Calu3 (cell line): ENCODE measurements at regions not wholly inside any gene's neighbourhood (a gene's known extent, or its start where the extent isn't known, plus 50 kb on each side); places are given as distances from the start of the nearest gene placed in this dataset.
"Not testable (repeated sequence)": the region's sequence is repeated elsewhere in the genome, so short reads cannot be mapped to it uniquely, and the experiment has no call there.

Source experiments
- BruUV-seq: library from RNA; stranded (reverse); fragments of 400-500 nt; replicated peaks from 2 replicates; lab custom pipeline; 2021; lab: Mats Ljungman, UMichigan
- CTCF ChIA-PET: fragments of 300-600 bp; sonication (Branson Sonifier 250); formaldehyde crosslinking; loops from one replicate; lab custom pipeline; 2022; ENCODE audit warnings: antibody characterized with exemption; lab: Charles Lee
- DNase-seq: peaks from one replicate; pipeline ENCODE4 v3.0.0; 2022
- H3K27ac Mint-ChIP-seq: one replicate; pipeline ENCODE4 v1.8.0; 2022; ENCODE audit warnings: mixed read lengths; ENCODE audit not compliant: unreplicated experiment
- H3K27me3 Mint-ChIP-seq: one replicate; pipeline ENCODE4 v1.8.0; 2022; ENCODE audit warnings: mixed read lengths; ENCODE audit not compliant: unreplicated experiment
- H3K36me3 Mint-ChIP-seq: one replicate; pipeline ENCODE4 v1.8.0; 2022; ENCODE audit warnings: mild to moderate bottlenecking, moderate library complexity, mixed read lengths; ENCODE audit not compliant: insufficient read depth, unreplicated experiment
- H3K4me1 Mint-ChIP-seq: one replicate; pipeline ENCODE4 v1.8.0; 2022; ENCODE audit warnings: mild to moderate bottlenecking, low read depth, mixed read lengths; ENCODE audit not compliant: unreplicated experiment
- H3K4me3 Mint-ChIP-seq: one replicate; pipeline ENCODE4 v1.8.0; 2022; ENCODE audit warnings: mild to moderate bottlenecking, low read depth, moderate library complexity, mixed read lengths; ENCODE audit not compliant: unreplicated experiment
- H3K9me3 Mint-ChIP-seq: one replicate; pipeline ENCODE4 v1.8.0; 2022; ENCODE audit warnings: low read depth, mixed read lengths; ENCODE audit not compliant: unreplicated experiment
- intact Hi-C: fragments of 100-400 bp; cut with micrococcal nuclease; formaldehyde crosslinking; loops from one replicate; pipeline ENCODE4 v1.10.0; 2022; ENCODE audit not compliant: unreplicated experiment
- TF ChIP-seq, protein P1 (sequence below): fragments of 200-600 bp; IDR thresholded peaks from one replicate; pipeline ENCODE4 v1.8.0; 2022; ENCODE audit warnings: antibody characterized with exemption; ENCODE audit not compliant: unreplicated experiment

DNA sequence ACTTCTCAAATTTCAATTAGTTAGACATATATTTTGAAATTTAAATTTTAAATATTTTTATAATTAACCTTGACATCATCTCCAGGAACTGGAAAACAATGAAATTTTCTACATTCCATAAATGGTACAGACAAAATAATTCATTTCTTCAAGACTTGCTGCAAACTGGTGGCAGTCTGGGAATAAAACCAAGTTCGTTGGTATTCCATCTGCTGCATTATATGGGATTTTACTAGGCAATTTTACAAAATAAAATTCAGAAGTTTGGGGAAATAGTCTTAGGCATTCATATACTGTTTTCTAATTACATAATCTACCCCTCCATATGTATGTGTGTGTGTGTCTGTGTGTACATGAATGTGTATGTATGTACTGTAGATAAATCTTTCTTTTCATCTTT lies 984.6 kb upstream of the KCND2 start:
- TF ChIP-seq, protein P1, sequence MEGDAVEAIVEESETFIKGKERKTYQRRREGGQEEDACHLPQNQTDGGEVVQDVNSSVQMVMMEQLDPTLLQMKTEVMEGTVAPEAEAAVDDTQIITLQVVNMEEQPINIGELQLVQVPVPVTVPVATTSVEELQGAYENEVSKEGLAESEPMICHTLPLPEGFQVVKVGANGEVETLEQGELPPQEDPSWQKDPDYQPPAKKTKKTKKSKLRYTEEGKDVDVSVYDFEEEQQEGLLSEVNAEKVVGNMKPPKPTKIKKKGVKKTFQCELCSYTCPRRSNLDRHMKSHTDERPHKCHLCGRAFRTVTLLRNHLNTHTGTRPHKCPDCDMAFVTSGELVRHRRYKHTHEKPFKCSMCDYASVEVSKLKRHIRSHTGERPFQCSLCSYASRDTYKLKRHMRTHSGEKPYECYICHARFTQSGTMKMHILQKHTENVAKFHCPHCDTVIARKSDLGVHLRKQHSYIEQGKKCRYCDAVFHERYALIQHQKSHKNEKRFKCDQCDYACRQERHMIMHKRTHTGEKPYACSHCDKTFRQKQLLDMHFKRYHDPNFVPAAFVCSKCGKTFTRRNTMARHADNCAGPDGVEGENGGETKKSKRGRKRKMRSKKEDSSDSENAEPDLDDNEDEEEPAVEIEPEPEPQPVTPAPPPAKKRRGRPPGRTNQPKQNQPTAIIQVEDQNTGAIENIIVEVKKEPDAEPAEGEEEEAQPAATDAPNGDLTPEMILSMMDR, result no peak
- no peak overlapping the region for H3K27ac Mint-ChIP-seq
- H3K27me3 Mint-ChIP-seq, result no peaks in the 10 kb centered on the region
- intact Hi-C loops, result no loop called here
- CTCF ChIA-PET, result no interaction called here
- DNase-seq, result no peak
- H3K4me1 Mint-ChIP-seq, result no peaks in the 10 kb centered on the region
- H3K9me3 Mint-ChIP-seq, result no peaks in the 10 kb centered on the region
- no peaks in the 10 kb centered on the region for H3K36me3 Mint-ChIP-seq
- no TSS peak for BruUV-seq
- no peak overlapping the region for H3K4me3 Mint-ChIP-seq

DNA sequence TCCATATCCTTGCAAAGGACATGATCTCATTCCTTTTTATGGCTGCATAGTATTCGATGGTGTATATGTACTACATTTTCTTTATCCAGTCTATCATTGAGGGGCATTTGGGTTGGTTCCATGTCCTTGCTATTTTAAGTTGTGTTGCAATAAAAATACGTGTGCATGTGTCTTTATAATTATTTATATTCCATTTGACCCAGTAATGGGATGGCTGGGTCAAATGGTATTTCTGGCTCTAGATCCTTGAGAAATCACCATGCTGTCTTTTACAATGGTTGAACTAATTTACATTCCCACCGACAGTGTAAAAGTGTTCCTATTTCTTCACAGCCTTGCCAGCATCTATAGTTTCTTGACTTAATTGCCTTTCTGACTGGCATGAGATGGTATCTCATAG lies 972.6 kb upstream of the KCND2 start:
- DNase-seq, CTCF ChIA-PET, H3K27ac Mint-ChIP-seq, H3K4me1 Mint-ChIP-seq, H3K36me3 Mint-ChIP-seq, H3K4me3 Mint-ChIP-seq, H3K27me3 Mint-ChIP-seq, H3K9me3 Mint-ChIP-seq, intact Hi-C loops, BruUV-seq: not testable (repeated sequence)

DNA sequence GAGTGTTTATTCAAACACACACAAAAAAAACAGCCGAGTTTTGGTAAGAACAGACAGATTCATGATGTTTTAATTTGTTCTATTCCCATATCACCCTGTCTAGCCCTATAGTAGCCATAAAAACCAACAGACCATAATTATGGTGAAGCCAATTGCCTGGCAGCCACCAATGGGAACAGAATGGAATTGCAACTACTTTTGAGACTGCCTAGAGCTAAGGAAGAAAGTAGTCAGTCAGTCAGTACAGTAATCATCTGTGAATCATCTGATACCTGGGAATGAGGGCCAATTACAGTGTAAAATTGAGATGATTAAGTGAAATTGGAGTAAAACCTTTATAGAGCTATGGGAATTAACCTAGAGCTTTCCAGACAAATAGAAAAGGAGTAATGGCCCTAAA lies 952.7 kb upstream of the KCND2 start:
- TF ChIP-seq, protein P1, result no peak
- H3K27me3 Mint-ChIP-seq, result no peaks in the 10 kb centered on the region
- H3K4me1 Mint-ChIP-seq, result no peaks in the 10 kb centered on the region
- no peak overlapping the region for H3K4me3 Mint-ChIP-seq
- intact Hi-C loops, result no loop called here
- no TSS peak for BruUV-seq
- CTCF ChIA-PET, result no interaction called here
- DNase-seq, result no peak
- H3K36me3 Mint-ChIP-seq, result no peaks in the 10 kb centered on the region
- no peak overlapping the region for H3K27ac Mint-ChIP-seq
- peaks cover 3% of the 10 kb centered on the region for H3K9me3 Mint-ChIP-seq

DNA sequence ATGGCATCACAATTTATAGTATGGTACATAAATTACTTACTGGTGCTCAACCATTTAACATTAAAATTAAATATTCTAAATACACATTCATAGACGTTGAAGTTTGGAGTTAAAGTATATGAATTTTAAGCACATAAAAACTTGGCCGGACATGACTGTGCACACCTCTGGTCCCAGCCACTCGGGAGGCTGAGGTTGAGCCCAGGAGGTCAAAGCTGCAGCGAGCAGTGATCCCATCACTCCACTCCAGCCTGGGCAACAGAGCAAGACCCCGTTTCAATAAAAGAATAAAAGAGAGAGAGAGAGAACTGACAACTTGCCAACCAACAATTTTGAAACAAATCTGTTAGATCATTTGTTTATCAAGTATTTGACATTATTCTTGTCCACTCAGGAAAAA lies 943.3 kb upstream of the KCND2 start:
- intact Hi-C loops, result no loop called here
- H3K36me3 Mint-ChIP-seq, result no peaks in the 10 kb centered on the region
- H3K9me3 Mint-ChIP-seq, result no peaks in the 10 kb centered on the region
- no TSS peak for BruUV-seq
- TF ChIP-seq, protein P1, result no peak
- no peaks in the 10 kb centered on the region for H3K27me3 Mint-ChIP-seq
- DNase-seq, result no peak
- CTCF ChIA-PET, result no interaction called here
- H3K4me1 Mint-ChIP-seq, result peaks cover 8% of the 10 kb centered on the region
- H3K27ac Mint-ChIP-seq, result no peak overlapping the region
- no peak overlapping the region for H3K4me3 Mint-ChIP-seq

DNA sequence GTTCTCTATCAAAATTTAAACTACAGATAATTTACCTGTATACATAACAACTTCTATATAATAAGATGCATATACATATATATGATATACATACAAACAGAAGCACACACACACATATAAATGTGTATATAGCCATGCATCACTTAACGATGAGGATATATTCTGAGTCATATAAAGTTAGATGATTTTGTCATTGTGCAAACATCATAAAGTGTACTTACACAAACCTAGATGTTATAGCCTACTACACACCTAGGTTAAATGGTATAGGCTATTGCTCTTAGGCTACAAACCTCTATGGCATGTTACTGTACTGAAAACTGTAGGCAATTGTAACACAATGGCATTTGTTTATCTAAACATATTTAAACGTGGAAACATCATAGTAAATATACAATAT lies 937.6 kb upstream of the KCND2 start:
- Mint-ChIP-seq H3K4me3 (no peak overlapping the region), H3K27me3 (no peaks in the 10 kb centered on the region), H3K27ac (no peak overlapping the region), H3K9me3 (no peaks in the 10 kb centered on the region), H3K4me1 (peaks cover 8% of the 10 kb centered on the region), H3K36me3 (no peaks in the 10 kb centered on the region)
- no TSS peak for BruUV-seq
- TF ChIP-seq, protein P1, result no peak
- intact Hi-C loops, result no loop called here
- CTCF ChIA-PET, result no interaction called here
- no peak for DNase-seq
